ENCODE measurements at regions not wholly inside any gene's neighbourhood (a gene's known extent, or its start where the extent isn't known, plus 50 kb on each side); places are given as distances from the start of the nearest gene placed in this dataset.
"Not testable (repeated sequence)": the region's sequence is repeated elsewhere in the genome, so short reads cannot be mapped to it uniquely, and the experiment has no call there.

GRCh38 chr3:190192739-190193138 lies 72.0 kb upstream of the P3H2 start:
- no peak for DNase-seq (ENCODE audit: low spot score)

- DNase-seq (ENCODE audit: low spot score): no peak
These were observed 71.4 kb upstream of the P3H2 start for GRCh38 chr3:190192087-190192486.

GRCh38 chr3:190188197-190188596 lies 67.5 kb upstream of the P3H2 start:
- DNase-seq (ENCODE audit: low spot score): no peak

GRCh38 chr3:190183121-190183520 lies 62.4 kb upstream of the P3H2 start:
- no peak for DNase-seq (ENCODE audit: low spot score)

GRCh38 chr3:190182418-190183043 lies 61.8 kb upstream of the P3H2 start:
- no peak for DNase-seq (ENCODE audit: low spot score)

GRCh38 chr3:190180268-190180667 lies 59.6 kb upstream of the P3H2 start:
- DNase-seq (ENCODE audit: low spot score): no peak

- no peak for DNase-seq (ENCODE audit: low spot score)
These were observed 58.1 kb upstream of the P3H2 start for GRCh38 chr3:190178779-190179178.

GRCh38 chr3:190176933-190177525 lies 56.3 kb upstream of the P3H2 start:
- not testable (repeated sequence) for DNase-seq (ENCODE audit: low spot score)

- DNase-seq (ENCODE audit: low spot score): not testable (repeated sequence)
These were observed 55.4 kb upstream of the P3H2 start for GRCh38 chr3:190176106-190176505.

GRCh38 chr3:190175490-190175889 lies 54.8 kb upstream of the P3H2 start:
- no peak for DNase-seq (ENCODE audit: low spot score)

- no peak for DNase-seq (ENCODE audit: low spot score)
These were observed 53.8 kb upstream of the P3H2 start for GRCh38 chr3:190174471-190174870.

GRCh38 chr3:190173426-190173825 lies 52.7 kb upstream of the P3H2 start:
- no peak for DNase-seq (ENCODE audit: low spot score)

- no peak for DNase-seq (ENCODE audit: low spot score)
These were observed 52.1 kb upstream of the P3H2 start for GRCh38 chr3:190172751-190173150.

All from HuH-7 (cell line).